ENCODE measurements at regions not wholly inside any gene's neighbourhood (a gene's known extent, or its start where the extent isn't known, plus 50 kb on each side); places are given as distances from the start of the nearest gene placed in this dataset.

- Histone ChIP-seq H3K36me3 (no peaks in the 10 kb centered on the region), H3K9me3 (no peaks in the 10 kb centered on the region), H3K4me3 (no peak overlapping the region), H3K4me1 (peaks cover 0 to 36% of the 10 kb centered on the region in 2 donors), H3K27me3 (no peaks in the 10 kb centered on the region), H3K27ac (peak overlapping the region; percentile 36 to 66)
- TF ChIP-seq, protein P1, sequence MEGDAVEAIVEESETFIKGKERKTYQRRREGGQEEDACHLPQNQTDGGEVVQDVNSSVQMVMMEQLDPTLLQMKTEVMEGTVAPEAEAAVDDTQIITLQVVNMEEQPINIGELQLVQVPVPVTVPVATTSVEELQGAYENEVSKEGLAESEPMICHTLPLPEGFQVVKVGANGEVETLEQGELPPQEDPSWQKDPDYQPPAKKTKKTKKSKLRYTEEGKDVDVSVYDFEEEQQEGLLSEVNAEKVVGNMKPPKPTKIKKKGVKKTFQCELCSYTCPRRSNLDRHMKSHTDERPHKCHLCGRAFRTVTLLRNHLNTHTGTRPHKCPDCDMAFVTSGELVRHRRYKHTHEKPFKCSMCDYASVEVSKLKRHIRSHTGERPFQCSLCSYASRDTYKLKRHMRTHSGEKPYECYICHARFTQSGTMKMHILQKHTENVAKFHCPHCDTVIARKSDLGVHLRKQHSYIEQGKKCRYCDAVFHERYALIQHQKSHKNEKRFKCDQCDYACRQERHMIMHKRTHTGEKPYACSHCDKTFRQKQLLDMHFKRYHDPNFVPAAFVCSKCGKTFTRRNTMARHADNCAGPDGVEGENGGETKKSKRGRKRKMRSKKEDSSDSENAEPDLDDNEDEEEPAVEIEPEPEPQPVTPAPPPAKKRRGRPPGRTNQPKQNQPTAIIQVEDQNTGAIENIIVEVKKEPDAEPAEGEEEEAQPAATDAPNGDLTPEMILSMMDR (IDR thresholded peaks at IDR 0.05) = no peak
- no peak for DNase-seq (ENCODE audit: low spot score)
Observed at GRCh38 chr21:34199121-34199910, 125.9 kb downstream of the MRPS6 start.

DNA sequence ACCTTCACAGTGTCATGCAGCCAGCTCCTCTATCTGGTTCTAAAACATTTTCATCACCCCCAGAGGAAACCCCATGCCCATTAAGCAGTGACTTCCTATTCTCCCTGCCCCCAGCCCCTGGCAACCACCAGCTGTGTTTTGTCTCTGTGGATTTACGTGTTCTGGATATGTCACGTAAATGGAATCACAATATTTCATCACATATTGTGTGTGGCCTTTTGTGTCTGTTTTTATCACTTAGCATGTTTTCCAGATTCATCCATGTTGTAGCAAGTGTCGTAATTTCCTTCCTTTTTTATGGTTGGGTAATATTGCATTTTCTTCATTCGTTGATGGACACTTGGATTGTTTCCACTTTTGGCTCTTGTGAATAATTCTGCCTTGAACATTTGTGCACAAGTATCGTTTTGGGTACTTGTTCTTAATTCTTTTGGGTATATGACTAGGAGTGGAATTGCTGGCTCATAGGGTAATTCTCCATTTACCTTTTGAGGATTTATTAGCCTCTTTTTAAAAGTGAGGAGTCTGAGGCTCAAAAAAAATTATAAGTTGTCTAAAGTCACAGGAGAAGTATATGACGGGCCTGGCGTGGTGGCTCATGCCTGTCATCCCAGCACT, 127.0 kb downstream of the MRPS6 start:
- H3K27ac ChIP-seq = peak overlapping the region in 1 of 2 donors; percentile 76
- DNase-seq (ENCODE audit: low spot score) = no peak
- H3K9me3 ChIP-seq = no peaks in the 10 kb centered on the region

GRCh38 chr21:34201001-34201400, 127.6 kb downstream of the MRPS6 start:
- no peaks in the 10 kb centered on the region for H3K36me3 ChIP-seq
- no peak for DNase-seq (ENCODE audit: low spot score)
- H3K4me3 ChIP-seq = no peak overlapping the region
- H3K27ac ChIP-seq = peak overlapping the region; percentile 76 to 78
- H3K9me3 ChIP-seq = no peaks in the 10 kb centered on the region
- H3K4me1 ChIP-seq = peaks cover 0 to 41% of the 10 kb centered on the region in 2 donors
- no peaks in the 10 kb centered on the region for H3K27me3 ChIP-seq
- TF ChIP-seq, protein P1 (IDR thresholded peaks at IDR 0.05) = no peak

More for the DNA sequence above, 127.0 kb downstream of the MRPS6 start:
- H3K4me1 ChIP-seq = peaks cover 0 to 41% of the 10 kb centered on the region in 2 donors
- TF ChIP-seq, protein P1 (IDR thresholded peaks at IDR 0.05) = no peak
- no peak overlapping the region for H3K4me3 ChIP-seq
- no peaks in the 10 kb centered on the region for H3K27me3 ChIP-seq
- H3K36me3 ChIP-seq = no peaks in the 10 kb centered on the region

DNA sequence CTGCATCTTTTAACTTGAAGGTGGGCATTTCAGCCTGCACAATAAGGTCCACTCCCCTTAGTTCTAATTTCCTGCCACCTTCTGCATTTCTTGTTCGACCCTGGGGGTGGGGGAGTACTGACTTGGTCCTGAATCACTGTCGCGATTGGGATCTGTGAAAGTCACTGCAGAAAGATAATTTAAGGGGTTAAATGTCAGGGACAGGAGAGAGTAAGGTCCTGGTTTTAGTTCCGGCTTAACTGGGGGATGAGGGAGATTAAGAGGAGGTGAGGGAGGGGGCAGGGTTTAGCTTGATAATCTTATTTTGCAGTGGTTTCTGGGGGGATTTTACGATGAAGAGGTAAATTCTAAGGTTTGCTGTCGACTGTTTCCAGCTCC, 128.1 kb downstream of the MRPS6 start:
- Histone ChIP-seq H3K9me3 (no peaks in the 10 kb centered on the region), H3K36me3 (no peaks in the 10 kb centered on the region), H3K4me1 (peaks cover 0 to 41% of the 10 kb centered on the region in 2 donors), H3K4me3 (peak overlapping the region; percentile 34 to 51), H3K27ac (peak overlapping the region; percentile 76 to 78), H3K27me3 (no peaks in the 10 kb centered on the region)
- TF ChIP-seq, protein P1 (IDR thresholded peaks at IDR 0.05) = no peak
- DNase-seq (ENCODE audit: low spot score) = no peak

GRCh38 chr21:34202553-34203372, 129.4 kb downstream of the MRPS6 start:
- peaks cover 0 to 41% of the 10 kb centered on the region in 2 donors for H3K4me1 ChIP-seq
- peak overlapping the region in 1 of 2 donors; percentile 51 for H3K4me3 ChIP-seq
- H3K9me3 ChIP-seq = no peaks in the 10 kb centered on the region
- no peaks in the 10 kb centered on the region for H3K36me3 ChIP-seq
- DNase-seq (ENCODE audit: low spot score) = peak; percentile 75
- no peaks in the 10 kb centered on the region for H3K27me3 ChIP-seq
- TF ChIP-seq, protein P1 (IDR thresholded peaks at IDR 0.05) = no peak
- peak overlapping the region; percentile 76 to 78 for H3K27ac ChIP-seq
